ENCODE measurements at regions not wholly inside any gene's neighbourhood (a gene's known extent, or its start where the extent isn't known, plus 50 kb on each side); places are given as distances from the start of the nearest gene placed in this dataset.

- H3K36me3 ChIP-seq (ENCODE audit: control insufficient read depth in 1 of 2, insufficient read depth in 2 of 2, low read length in 2 of 2) = no peaks in the 10 kb centered on the region
- TF ChIP-seq REST (IDR thresholded peaks at IDR 0.05; ENCODE audit: low read depth) (no peak), ELF1 (IDR thresholded peaks at IDR 0.05; ENCODE audit: borderline replicate concordance, low read depth) (no peak), ZFX (IDR thresholded peaks at IDR 0.05) (no peak), TCF7L2 (IDR thresholded peaks at IDR 0.05; ENCODE audit: borderline replicate concordance, extremely low read depth, insufficient read depth, insufficient read length) (no peak), CEBPB (IDR thresholded peaks at IDR 0.05; ENCODE audit: low read depth) (no peak), SRF (IDR thresholded peaks at IDR 0.05; ENCODE audit: low read depth) (no peak), CTCF (IDR thresholded peaks at IDR 0.05 in 2 of 3, conservative IDR thresholded peaks at IDR 0.05 in 1 of 3; ENCODE audit: borderline replicate concordance in 1 of 3, insufficient read depth in 1 of 3, low read depth in 2 of 3, low read length in 2 of 3) (no peak), EZH2 (IDR thresholded peaks at IDR 0.05) (no peak), MAX (IDR thresholded peaks at IDR 0.05) (no peak), POLR2AphosphoS5 (IDR thresholded peaks at IDR 0.05; ENCODE audit: low read depth, low read length) (no peak), YY1 (IDR thresholded peaks at IDR 0.05; ENCODE audit: extremely low read depth, insufficient replicate concordance, low read depth, low read length) (no peak), RAD21 (IDR thresholded peaks at IDR 0.05; ENCODE audit: low read depth) (no peak), ZNF274 (IDR thresholded peaks at IDR 0.05; ENCODE audit: low read depth, low read length) (no peak), POLR2A (IDR thresholded peaks at IDR 0.05; ENCODE audit: borderline replicate concordance, extremely low read depth, insufficient read depth, insufficient read length) (no peak), SP1 (IDR thresholded peaks at IDR 0.05; ENCODE audit: low read depth) (no peak)
- TF ChIP-seq, protein P1, sequence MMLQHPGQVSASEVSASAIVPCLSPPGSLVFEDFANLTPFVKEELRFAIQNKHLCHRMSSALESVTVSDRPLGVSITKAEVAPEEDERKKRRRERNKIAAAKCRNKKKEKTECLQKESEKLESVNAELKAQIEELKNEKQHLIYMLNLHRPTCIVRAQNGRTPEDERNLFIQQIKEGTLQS (IDR thresholded peaks at IDR 0.05) = no peak
- no peak overlapping the region for H3K27ac ChIP-seq (ENCODE audit: low read depth, low read length)
- no peaks in the 10 kb centered on the region for H3K27me3 ChIP-seq (ENCODE audit: insufficient read depth, low read length)
- no peak overlapping the region for H3K4me2 ChIP-seq (ENCODE audit: low read length)
- no peaks in the 10 kb centered on the region for H3K79me2 ChIP-seq (ENCODE audit: insufficient read depth, low read length)
- no peaks in the 10 kb centered on the region for H4K20me1 ChIP-seq (ENCODE audit: insufficient read depth)
- ATAC-seq (no peak), DNase-seq (ENCODE audit: low read depth, low spot score) (no peak)
- no peak overlapping the region for H3K9ac ChIP-seq (ENCODE audit: low read length)
- intact Hi-C loops (cut with micrococcal nuclease) = no loop called here
- BruUV-seq (replicated peaks) = no TSS peak
- ChIA-PET POLR2A (no interaction called here), RAD21 (ENCODE audit: low non-redundant PET in 1 of 2, low total read pairs in 2 of 2, uncharacterized antibody in 2 of 2, unreplicated experiment in 2 of 2) (no interaction called here), CTCF (no interaction called here)
- H3K9me2 ChIP-seq (ENCODE audit: insufficient read depth) = no peaks in the 10 kb centered on the region
- H3K4me1 ChIP-seq (ENCODE audit: control insufficient read depth in 1 of 2, insufficient read depth in 2 of 2, low read length in 2 of 2) = no peaks in the 10 kb centered on the region
- no peak overlapping the region for H2AFZ ChIP-seq (ENCODE audit: low read depth, low read length, poor library complexity, severe bottlenecking)
- no peaks in the 10 kb centered on the region for H3K9me3 ChIP-seq (ENCODE audit: control insufficient read depth in 1 of 2, insufficient read depth in 1 of 2, low read depth in 1 of 2, low read length in 2 of 2)
- H3K4me3 ChIP-seq (replicated peaks in 1 of 2; ENCODE audit: low read depth in 1 of 2, low read length in 2 of 2) = no peak overlapping the region
Observed at GRCh38 chr6:46072866-46073265, 56.9 kb upstream of the ENPP4 start.

All from HCT116 (cell line).